ENCODE measurements at regions not wholly inside any gene's neighbourhood (a gene's known extent, or its start where the extent isn't known, plus 50 kb on each side); places are given as distances from the start of the nearest gene placed in this dataset.

DNA sequence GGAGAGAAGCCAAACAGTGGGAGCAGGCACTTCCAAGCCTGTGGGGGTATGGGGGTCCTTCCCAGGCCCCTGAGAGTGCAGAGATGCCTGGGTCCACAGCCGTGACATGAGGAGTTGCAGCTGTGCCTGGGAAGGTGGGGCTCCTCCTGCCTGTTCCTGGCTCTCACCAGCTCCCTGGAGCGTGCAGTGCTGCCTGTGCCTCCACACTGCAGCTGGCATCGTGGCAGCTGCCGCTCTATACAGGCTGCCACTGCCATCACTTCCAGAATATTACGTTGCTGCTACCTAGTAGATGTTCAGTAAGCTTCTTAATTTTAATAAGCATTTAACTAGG is 223.7 kb downstream of the KCNC2 start:
- no peak for DNase-seq (ENCODE audit: low spot score)

GRCh38 chr12:74988156-74988555 is 221.5 kb downstream of the KCNC2 start:
- DNase-seq (ENCODE audit: low spot score) = no peak
- H3K36me3 ChIP-seq = no peaks in the 10 kb centered on the region
- no peak overlapping the region for H3K27ac ChIP-seq
- ATAC-seq (ENCODE audit: insufficient number of reproducible peaks, low FRiP score, low read depth) = no peak
- H3K27me3 ChIP-seq (replicated peaks; ENCODE audit: insufficient read depth) = no peaks in the 10 kb centered on the region
- H3K9me3 ChIP-seq = no peaks in the 10 kb centered on the region
- no peak for TF ChIP-seq CTCF (IDR thresholded peaks at IDR 0.05)
- H3K4me3 ChIP-seq = no peak overlapping the region
- no peaks in the 10 kb centered on the region for H3K4me1 ChIP-seq (ENCODE audit: control insufficient read depth in 1 of 2, low read depth in 2 of 2)

More for the DNA sequence above, 223.7 kb downstream of the KCNC2 start:
- TF ChIP-seq CTCF (IDR thresholded peaks at IDR 0.05) = no peak
- no peaks in the 10 kb centered on the region for H3K4me1 ChIP-seq (ENCODE audit: control insufficient read depth in 1 of 2, low read depth in 2 of 2)
- no peak for ATAC-seq (ENCODE audit: insufficient number of reproducible peaks, low FRiP score, low read depth)
- no peaks in the 10 kb centered on the region for H3K9me3 ChIP-seq
- no peaks in the 10 kb centered on the region for H3K36me3 ChIP-seq
- H3K27me3 ChIP-seq (replicated peaks; ENCODE audit: insufficient read depth) = no peaks in the 10 kb centered on the region
- no peak overlapping the region for H3K4me3 ChIP-seq
- no peak overlapping the region for H3K27ac ChIP-seq
